ENCODE measurements at regions not wholly inside any gene's neighbourhood (a gene's known extent, or its start where the extent isn't known, plus 50 kb on each side); places are given as distances from the start of the nearest gene placed in this dataset.
"Not testable (repeated sequence)": the region's sequence is repeated elsewhere in the genome, so short reads cannot be mapped to it uniquely, and the experiment has no call there.

DNA sequence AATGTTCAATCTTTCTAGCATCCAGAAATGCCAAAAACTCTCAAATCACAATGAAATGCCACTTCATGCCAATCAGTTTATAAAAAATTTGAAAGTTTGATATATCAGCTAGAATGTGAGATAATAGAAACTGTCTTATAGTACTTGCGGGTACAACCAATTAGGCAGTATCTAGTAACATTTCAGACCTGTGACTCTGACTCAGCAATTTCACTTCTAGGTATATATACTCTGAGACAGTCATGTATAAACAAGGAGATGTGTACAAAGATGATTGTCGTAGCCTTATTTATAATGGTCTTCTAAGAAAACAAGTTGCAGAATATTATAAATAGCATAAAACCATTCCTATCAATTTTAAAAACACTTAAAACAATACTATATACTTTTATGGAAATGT is 252.3 kb upstream of the PODXL start:
- Histone ChIP-seq H3K27me3 (no peaks in the 10 kb centered on the region), H3K27ac (no peak overlapping the region), H3K4me1 (no peaks in the 10 kb centered on the region), H3K9me3 (no peaks in the 10 kb centered on the region), H3K9ac (ENCODE audit: low read depth in 2 of 2, low read length in 2 of 2) (no peak overlapping the region), H3K36me3 (no peaks in the 10 kb centered on the region), H3K4me3 (no peak overlapping the region)
- TF ChIP-seq, protein P1, sequence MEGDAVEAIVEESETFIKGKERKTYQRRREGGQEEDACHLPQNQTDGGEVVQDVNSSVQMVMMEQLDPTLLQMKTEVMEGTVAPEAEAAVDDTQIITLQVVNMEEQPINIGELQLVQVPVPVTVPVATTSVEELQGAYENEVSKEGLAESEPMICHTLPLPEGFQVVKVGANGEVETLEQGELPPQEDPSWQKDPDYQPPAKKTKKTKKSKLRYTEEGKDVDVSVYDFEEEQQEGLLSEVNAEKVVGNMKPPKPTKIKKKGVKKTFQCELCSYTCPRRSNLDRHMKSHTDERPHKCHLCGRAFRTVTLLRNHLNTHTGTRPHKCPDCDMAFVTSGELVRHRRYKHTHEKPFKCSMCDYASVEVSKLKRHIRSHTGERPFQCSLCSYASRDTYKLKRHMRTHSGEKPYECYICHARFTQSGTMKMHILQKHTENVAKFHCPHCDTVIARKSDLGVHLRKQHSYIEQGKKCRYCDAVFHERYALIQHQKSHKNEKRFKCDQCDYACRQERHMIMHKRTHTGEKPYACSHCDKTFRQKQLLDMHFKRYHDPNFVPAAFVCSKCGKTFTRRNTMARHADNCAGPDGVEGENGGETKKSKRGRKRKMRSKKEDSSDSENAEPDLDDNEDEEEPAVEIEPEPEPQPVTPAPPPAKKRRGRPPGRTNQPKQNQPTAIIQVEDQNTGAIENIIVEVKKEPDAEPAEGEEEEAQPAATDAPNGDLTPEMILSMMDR (IDR thresholded peaks at IDR 0.05), result no peak
- DNase-seq, result no peak
- intact Hi-C loops (cut with DNase I), result no loop called here

DNA sequence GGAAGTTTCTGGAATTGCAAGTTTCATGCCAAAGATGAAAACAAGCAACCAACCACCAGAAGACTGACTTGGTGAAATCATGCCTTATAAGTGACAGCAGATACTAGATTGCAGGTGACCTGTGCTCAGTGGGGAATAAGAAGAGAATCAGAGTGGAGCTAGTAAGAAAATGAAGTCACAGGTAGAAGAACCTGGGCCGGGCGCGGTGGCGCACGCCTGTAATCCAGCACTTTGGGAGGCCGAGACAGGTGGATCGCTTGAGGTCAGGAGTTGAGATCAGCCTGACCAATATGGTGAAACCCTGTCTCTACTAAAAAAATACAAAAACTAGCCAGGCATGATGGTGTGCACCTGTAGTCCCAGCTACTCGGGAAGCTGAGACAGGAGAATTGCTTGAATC is 251.7 kb upstream of the PODXL start:
- H3K27me3 ChIP-seq; intact Hi-C loops (cut with DNase I); H3K4me3 ChIP-seq; H3K36me3 ChIP-seq; H3K27ac ChIP-seq; H3K4me1 ChIP-seq; H3K9me3 ChIP-seq; H3K9ac ChIP-seq (ENCODE audit: low read depth in 2 of 2, low read length in 2 of 2); DNase-seq: not testable (repeated sequence)

DNA sequence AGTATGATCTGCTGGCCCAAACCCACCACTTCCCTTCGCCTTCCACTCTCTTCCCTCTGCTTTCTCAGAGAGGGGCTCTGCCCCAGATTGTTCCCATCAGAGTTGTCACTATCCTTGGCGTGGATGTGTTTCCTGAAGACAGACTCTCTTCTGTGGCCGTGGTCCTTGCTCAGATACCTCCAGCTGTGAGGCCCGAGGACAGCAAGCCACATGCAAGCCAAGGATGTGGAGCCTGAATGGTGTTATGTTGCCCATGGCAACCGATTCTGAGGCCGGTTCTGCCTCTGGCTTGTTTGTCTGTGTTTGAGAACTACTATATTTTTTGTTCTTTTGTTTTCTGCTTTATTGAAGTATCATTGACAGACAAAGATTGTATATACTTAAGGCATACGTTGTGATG is 247.4 kb upstream of the PODXL start:
- Histone ChIP-seq H3K4me1 (no peaks in the 10 kb centered on the region), H3K36me3 (no peaks in the 10 kb centered on the region), H3K9ac (ENCODE audit: low read depth in 2 of 2, low read length in 2 of 2) (no peak overlapping the region), H3K9me3 (no peaks in the 10 kb centered on the region), H3K4me3 (no peak overlapping the region), H3K27ac (no peak overlapping the region), H3K27me3 (no peaks in the 10 kb centered on the region)
- intact Hi-C loops (cut with DNase I), result no loop called here
- TF ChIP-seq, protein P1 (IDR thresholded peaks at IDR 0.05), result no peak
- no peak for DNase-seq

DNA sequence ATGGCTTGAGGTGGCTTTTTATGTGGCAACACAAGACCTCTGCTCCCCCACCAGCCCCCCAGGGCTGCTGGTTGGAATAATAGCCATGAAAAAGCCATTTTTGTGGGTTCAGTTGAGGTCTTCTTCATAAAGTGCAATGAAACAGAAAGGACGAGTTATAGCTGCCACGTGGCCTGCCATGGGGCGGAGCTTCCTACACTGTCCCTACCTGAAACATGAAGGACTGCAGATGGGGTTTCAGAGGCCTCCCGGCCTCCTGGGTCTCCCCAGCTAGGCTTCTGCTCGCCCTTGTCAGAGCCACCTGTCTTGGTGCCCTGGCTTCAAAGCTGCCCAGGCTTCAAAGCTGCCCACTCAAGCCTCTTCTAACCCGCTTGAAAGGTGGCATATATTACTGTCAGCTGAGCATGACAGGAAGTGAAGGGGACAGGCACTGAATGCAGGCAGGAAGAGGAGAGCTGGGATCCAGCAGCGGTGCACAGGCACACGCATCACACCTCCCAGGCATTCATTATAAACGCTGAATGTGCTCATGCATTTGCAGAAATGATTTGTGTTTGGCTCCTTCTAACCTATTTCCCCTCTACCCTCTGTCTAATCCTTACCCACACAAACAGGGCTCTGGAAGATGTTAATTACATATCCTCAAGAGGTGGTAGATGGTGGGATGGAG is 245.9 kb upstream of the PODXL start:
- no peaks in the 10 kb centered on the region for H3K36me3 ChIP-seq
- no peaks in the 10 kb centered on the region for H3K4me1 ChIP-seq
- intact Hi-C loops (cut with DNase I), result no loop called here
- no peaks in the 10 kb centered on the region for H3K27me3 ChIP-seq
- TF ChIP-seq, protein P1 (IDR thresholded peaks at IDR 0.05), result no peak
- no peak overlapping the region for H3K4me3 ChIP-seq
- no peak for DNase-seq
- H3K27ac ChIP-seq, result no peak overlapping the region
- no peaks in the 10 kb centered on the region for H3K9me3 ChIP-seq
- no peak overlapping the region for H3K9ac ChIP-seq (ENCODE audit: low read depth in 2 of 2, low read length in 2 of 2)

DNA sequence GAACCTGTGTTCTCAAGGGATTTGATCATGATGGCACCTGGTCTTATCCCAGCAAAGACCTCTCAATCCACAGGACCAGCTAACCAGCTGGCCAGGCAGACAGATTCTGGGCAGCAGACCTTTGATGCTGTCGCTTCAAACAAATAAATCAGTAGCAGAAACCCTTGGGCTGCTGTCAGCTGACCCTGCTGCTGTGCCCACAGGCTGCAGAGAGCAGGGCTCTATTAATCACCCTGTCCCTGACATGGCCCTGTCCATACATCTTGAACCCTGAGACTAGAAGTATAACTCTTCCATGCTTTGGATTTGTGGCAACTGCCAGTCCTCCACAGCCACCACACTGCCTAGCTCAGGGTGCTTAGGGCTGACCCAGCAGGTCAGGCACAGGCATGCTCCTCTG is 244.1 kb upstream of the PODXL start:
- no peaks in the 10 kb centered on the region for H3K36me3 ChIP-seq
- TF ChIP-seq, protein P1 (IDR thresholded peaks at IDR 0.05), result no peak
- H3K27me3 ChIP-seq, result no peaks in the 10 kb centered on the region
- no peaks in the 10 kb centered on the region for H3K4me1 ChIP-seq
- intact Hi-C loops (cut with DNase I), result no loop called here
- no peak overlapping the region for H3K9ac ChIP-seq (ENCODE audit: low read depth in 2 of 2, low read length in 2 of 2)
- no peaks in the 10 kb centered on the region for H3K9me3 ChIP-seq
- no peak overlapping the region for H3K27ac ChIP-seq
- no peak for DNase-seq
- H3K4me3 ChIP-seq, result no peak overlapping the region

DNA sequence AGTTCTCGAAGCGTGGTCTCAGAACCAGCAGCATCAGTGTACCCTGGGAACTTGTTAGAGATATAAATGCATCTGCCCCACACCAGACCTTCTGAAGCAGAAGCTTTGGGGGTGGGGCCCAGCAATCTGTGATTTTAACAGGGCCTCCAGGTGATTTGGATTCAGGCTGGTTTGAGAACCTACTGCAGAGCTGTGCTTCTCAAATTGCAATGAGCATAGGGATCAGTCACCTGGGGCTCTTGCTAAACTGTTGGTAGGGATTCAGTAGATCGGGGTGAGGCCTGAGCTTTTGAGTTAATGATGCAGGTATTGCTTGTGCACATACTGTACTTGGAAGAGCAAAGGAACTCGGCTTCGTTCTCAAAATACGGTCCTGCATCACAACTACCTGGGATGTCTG is 243.6 kb upstream of the PODXL start:
- DNase-seq, result no peak
- TF ChIP-seq, protein P1 (IDR thresholded peaks at IDR 0.05), result no peak
- no peaks in the 10 kb centered on the region for H3K4me1 ChIP-seq
- no peaks in the 10 kb centered on the region for H3K36me3 ChIP-seq
- no peak overlapping the region for H3K4me3 ChIP-seq
- no peaks in the 10 kb centered on the region for H3K9me3 ChIP-seq
- H3K27ac ChIP-seq, result no peak overlapping the region
- intact Hi-C loops (cut with DNase I), result no loop called here
- H3K27me3 ChIP-seq, result no peaks in the 10 kb centered on the region
- H3K9ac ChIP-seq (ENCODE audit: low read depth in 2 of 2, low read length in 2 of 2), result no peak overlapping the region
